HG03354 (cell line): ENCODE measurements at regions not wholly inside any gene's neighbourhood (a gene's known extent, or its start where the extent isn't known, plus 50 kb on each side); places are given as distances from the start of the nearest gene placed in this dataset.
"Not testable (repeated sequence)": the region's sequence is repeated elsewhere in the genome, so short reads cannot be mapped to it uniquely, and the experiment has no call there.

Experiments used
- ATAC-seq: cut with Tn5 transposase; IDR thresholded peaks from one replicate; pipeline ENCODE4 v1.9.1; 2021; ENCODE audit warnings: mild to moderate bottlenecking; ENCODE audit not compliant: unreplicated experiment, poor library complexity, severe bottlenecking

DNA sequence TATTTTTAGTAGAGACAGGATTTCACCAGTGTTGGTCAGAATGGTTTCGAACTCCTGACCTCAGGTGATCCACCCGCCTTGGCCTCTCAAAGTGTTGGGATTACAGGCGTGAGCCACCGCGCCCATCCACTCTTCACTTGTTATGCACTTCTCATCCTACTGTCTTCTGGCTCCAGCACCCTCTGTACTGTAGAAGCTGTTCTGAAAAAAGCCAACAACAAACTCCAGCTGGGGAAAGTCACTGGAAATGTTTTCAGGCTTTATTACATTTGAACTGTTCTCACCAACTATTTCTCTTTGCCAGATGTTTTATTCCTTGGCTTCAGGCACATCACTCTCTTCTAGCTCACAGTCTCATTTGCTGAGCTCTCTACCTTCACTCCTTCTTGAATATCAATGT is 122.5 kb upstream of the EGR2 start:
- no peak for ATAC-seq

GRCh38 chr10:62937674-62938073 is 121.5 kb upstream of the EGR2 start:
- ATAC-seq: no peak

- no peak for ATAC-seq
These were observed 118.9 kb upstream of the EGR2 start for GRCh38 chr10:62935022-62935421.

- no peak for ATAC-seq
These were observed 118.1 kb upstream of the EGR2 start for GRCh38 chr10:62934258-62934657.

DNA sequence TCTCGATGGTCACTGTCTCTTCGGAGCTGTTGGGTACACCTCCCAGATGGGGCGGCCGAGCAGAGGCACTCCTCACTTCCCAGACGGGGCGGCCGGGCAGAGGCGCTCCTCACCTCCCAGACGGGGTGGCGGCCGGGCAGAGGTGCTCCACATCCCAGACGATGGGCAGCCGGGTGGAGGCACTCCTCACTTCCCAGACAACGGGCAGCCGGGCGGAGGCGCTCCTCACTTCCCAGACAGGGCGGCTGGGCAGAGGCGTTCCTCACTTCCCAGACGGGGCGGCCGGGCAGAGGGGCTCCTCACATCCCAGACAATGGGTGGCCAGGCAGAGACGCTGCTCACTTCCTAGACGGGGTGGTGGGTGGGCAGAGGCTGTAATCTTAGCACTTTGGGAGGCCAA is 112.6 kb upstream of the EGR2 start:
- not testable (repeated sequence) for ATAC-seq

DNA sequence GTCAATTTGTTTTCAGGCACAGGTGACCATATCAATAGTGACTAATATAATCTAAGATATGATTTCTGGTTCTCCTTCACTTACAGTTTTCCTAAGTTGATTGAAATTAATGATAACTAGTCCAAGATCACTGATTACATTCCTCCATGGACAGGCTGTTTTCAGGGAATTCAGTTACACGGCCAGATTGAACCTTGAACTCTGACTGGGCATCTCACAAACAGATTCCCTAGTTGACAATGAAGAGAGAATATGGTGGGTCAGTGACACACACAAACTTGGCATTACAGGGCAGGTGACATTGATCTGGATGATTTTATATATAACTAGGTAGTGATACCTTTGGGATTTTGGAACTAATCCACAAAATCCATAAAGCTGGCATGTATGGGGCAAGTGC is 110.2 kb upstream of the EGR2 start:
- ATAC-seq: no peak

DNA sequence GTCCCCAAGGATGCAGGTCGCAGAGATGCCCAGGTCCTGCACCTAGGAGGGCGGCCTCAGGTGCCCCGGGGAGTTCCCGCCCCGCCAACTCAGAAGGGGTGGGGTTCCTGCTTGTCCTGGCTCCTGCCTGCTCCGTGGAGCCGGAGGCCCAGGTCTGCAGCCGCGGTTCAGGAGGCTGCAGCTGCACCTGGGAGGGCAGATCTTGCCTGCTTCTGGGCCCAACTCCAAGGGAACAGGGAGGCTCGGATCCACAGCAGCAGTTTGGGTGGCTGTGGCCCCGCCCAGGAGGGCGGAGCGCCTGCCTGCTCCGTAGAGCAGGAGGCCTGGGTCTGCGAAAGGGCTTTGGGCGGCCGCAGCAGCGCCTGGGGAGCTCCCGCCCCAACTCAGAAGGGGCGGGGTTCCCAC is 108.2 kb upstream of the EGR2 start:
- no peak for ATAC-seq

DNA sequence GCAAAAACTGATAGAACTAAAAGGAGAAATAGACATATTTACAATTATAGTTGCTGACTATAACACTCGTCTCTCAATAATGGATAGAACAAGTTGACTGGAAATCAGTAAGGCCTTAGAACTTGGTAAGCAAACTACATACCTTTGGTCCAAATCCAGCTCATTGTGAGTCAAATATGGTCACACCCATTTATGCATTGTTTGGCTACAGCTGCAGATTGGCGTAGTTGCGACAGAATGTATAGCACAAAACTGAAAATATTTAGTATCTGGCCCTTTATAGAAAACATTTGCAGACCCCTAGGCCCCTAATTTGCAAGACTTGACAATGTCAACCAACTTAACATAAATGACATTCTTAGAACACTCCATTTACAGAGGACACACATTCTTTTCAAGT is 103.6 kb upstream of the EGR2 start:
- no peak for ATAC-seq

- peak; percentile 66 for ATAC-seq
These were observed 101.5 kb upstream of the EGR2 start for GRCh38 chr10:62917475-62918238.

- no peak for ATAC-seq
These were observed 100.0 kb upstream of the EGR2 start for GRCh38 chr10:62916141-62916603.

DNA sequence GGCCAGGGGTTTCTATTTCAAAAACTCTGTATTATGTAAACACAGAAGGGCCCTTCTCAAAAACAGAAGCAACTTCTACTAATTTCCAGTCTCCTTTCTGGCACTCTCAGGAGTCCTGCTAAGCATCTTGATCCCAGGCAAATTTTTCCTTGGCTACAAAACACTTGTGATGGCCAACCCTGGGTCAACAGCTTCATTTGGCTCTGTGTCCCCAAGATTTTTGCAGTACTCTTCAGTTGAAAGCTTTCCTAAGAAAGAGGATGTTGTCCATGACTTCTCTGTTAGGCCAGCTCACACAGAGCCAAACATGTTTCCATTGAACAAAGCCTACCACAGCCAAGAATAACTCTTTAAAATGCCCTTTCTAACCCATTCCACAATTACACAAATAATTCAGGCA is 99.0 kb upstream of the EGR2 start:
- no peak for ATAC-seq

GRCh38 chr10:62912086-62912485 is 95.9 kb upstream of the EGR2 start:
- ATAC-seq: peak; percentile 49

- ATAC-seq: no peak
These were observed 95.2 kb upstream of the EGR2 start for GRCh38 chr10:62911210-62911963.

- peak; percentile 71 for ATAC-seq
These were observed 91.5 kb upstream of the EGR2 start for GRCh38 chr10:62907470-62908212.

- ATAC-seq: no peak
These were observed 88.2 kb upstream of the EGR2 start for GRCh38 chr10:62904281-62904875.

DNA sequence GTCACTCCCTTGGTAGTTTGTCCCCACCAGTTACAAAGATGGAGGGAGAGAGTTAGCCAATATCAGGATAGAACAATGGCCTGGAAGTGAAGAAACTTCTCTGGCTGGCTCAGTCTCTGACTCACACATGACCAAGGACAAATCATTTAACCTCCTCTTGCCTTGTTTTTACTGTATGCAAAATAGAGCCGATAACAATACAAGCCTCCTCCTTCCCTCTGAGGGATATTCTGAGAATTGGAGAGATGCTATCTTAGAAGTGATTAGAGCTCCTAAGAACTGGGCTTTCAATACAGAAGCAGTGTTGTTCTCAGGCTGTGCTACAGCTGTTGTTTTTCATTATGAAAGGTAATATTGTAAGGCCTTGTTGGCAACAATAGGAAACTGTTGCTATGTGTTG is 87.7 kb upstream of the EGR2 start:
- no peak for ATAC-seq

- ATAC-seq: no peak
These were observed 84.8 kb upstream of the EGR2 start for GRCh38 chr10:62900829-62901571.

GRCh38 chr10:62899311-62899710 is 83.1 kb upstream of the EGR2 start:
- ATAC-seq: no peak

DNA sequence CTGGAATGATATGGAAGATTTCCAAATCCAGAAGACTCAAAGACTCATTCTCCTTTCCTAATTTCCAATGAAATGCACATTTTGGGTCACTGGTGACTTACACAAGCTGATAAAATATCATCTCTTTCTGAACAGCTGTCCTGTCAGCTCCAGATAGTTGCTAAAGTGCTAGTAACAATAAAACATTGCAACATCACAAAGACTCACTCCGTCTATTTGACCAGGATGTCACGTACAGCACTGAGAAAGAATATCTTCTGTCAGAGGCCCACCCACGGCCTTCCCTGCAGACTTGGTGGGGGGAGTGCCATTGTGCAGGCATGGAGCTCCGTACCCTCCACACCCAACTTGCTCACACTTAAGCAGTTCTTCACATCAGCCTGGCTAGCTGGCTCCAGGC is 78.9 kb upstream of the EGR2 start:
- no peak for ATAC-seq

- no peak for ATAC-seq
These were observed 78.0 kb upstream of the EGR2 start for GRCh38 chr10:62894156-62894555.
